ENCODE measurements at regions not wholly inside any gene's neighbourhood (a gene's known extent, or its start where the extent isn't known, plus 50 kb on each side); places are given as distances from the start of the nearest gene placed in this dataset.

GRCh38 chr6:40083141-40083920, 149.1 kb upstream of the MOCS1 start:
- no peak for TF ChIP-seq CTCF (conservative IDR thresholded peaks at IDR 0.05)
- TF ChIP-seq ZFX (IDR thresholded peaks at IDR 0.05) = no peak
- no peak overlapping the region for H3K27ac ChIP-seq

- TF ChIP-seq ZFX (IDR thresholded peaks at IDR 0.05) = no peak
- TF ChIP-seq CTCF (conservative IDR thresholded peaks at IDR 0.05) = no peak
- H3K27ac ChIP-seq = no peak overlapping the region
Observed at GRCh38 chr6:40082278-40083043, 148.2 kb upstream of the MOCS1 start.

GRCh38 chr6:40077736-40078135, 143.5 kb upstream of the MOCS1 start:
- no peak overlapping the region for H3K27ac ChIP-seq
- TF ChIP-seq ZFX (IDR thresholded peaks at IDR 0.05) (no peak), CTCF (conservative IDR thresholded peaks at IDR 0.05) (no peak)

- TF ChIP-seq CTCF (conservative IDR thresholded peaks at IDR 0.05) = no peak
- TF ChIP-seq ZFX (IDR thresholded peaks at IDR 0.05) = no peak
- H3K27ac ChIP-seq = no peak overlapping the region
Observed at GRCh38 chr6:40077315-40077714, 143.1 kb upstream of the MOCS1 start.

GRCh38 chr6:40075056-40075590, 140.9 kb upstream of the MOCS1 start:
- TF ChIP-seq CTCF (conservative IDR thresholded peaks at IDR 0.05) (no peak), ZFX (IDR thresholded peaks at IDR 0.05) (no peak)

GRCh38 chr6:40074306-40075055, 140.2 kb upstream of the MOCS1 start:
- H3K27ac ChIP-seq = no peak overlapping the region
- no peak for TF ChIP-seq ZFX (IDR thresholded peaks at IDR 0.05)
- no peak for TF ChIP-seq CTCF (conservative IDR thresholded peaks at IDR 0.05)

More at GRCh38 chr6:40075056-40075590, 140.9 kb upstream of the MOCS1 start:
- H3K27ac ChIP-seq = no peak overlapping the region
